ENCODE measurements at regions not wholly inside any gene's neighbourhood (a gene's known extent, or its start where the extent isn't known, plus 50 kb on each side); places are given as distances from the start of the nearest gene placed in this dataset.

GRCh38 chr15:53445531-53445930, 313.9 kb downstream of the WDR72 start:
- ATAC-seq, result no peak
- H3K27ac ChIP-seq, result no peak overlapping the region
- H3K4me2 ChIP-seq, result no peak overlapping the region
- WGBS (ENCODE audit: missing lambda C conversion rate), result 82% methylated on average over 7 of the region's 7 CpGs
- ChIA-PET POLR2A (no interaction called here), CTCF (no interaction called here)
- DNase-seq (ENCODE audit: low read depth in 1 of 2, low spot score in 1 of 2), result no peak
- no peak for TF ChIP-seq KDM5A (IDR thresholded peaks at IDR 0.05)
- TF ChIP-seq MYC (IDR thresholded peaks at IDR 0.05; ENCODE audit: borderline replicate concordance, low read length), result no peak
- TF ChIP-seq, protein P1, sequence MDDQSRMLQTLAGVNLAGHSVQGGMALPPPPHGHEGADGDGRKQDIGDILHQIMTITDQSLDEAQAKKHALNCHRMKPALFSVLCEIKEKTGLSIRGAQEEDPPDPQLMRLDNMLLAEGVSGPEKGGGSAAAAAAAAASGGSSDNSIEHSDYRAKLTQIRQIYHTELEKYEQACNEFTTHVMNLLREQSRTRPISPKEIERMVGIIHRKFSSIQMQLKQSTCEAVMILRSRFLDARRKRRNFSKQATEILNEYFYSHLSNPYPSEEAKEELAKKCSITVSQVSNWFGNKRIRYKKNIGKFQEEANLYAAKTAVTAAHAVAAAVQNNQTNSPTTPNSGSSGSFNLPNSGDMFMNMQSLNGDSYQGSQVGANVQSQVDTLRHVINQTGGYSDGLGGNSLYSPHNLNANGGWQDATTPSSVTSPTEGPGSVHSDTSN (IDR thresholded peaks at IDR 0.05), result no peak
- no peak for TF ChIP-seq SREBF2 (IDR thresholded peaks at IDR 0.05)
- TF ChIP-seq FOSL2 (IDR thresholded peaks at IDR 0.05), result no peak
- TF ChIP-seq FOSL2 (CRISPR knock-in tag; IDR thresholded peaks at IDR 0.05), result no peak
- TF ChIP-seq, protein P2, sequence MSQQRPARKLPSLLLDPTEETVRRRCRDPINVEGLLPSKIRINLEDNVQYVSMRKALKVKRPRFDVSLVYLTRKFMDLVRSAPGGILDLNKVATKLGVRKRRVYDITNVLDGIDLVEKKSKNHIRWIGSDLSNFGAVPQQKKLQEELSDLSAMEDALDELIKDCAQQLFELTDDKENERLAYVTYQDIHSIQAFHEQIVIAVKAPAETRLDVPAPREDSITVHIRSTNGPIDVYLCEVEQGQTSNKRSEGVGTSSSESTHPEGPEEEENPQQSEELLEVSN (IDR thresholded peaks at IDR 0.05; ENCODE audit: borderline replicate concordance, low read depth), result no peak
- no peak for TF ChIP-seq TP53 (CRISPR knock-in tag; IDR thresholded peaks at IDR 0.05)
- TF ChIP-seq SMC3 (IDR thresholded peaks at IDR 0.05), result no peak
- TF ChIP-seq CHD4 (IDR thresholded peaks at IDR 0.05; ENCODE audit: borderline replicate concordance), result no peak
- TF ChIP-seq PHF8 (IDR thresholded peaks at IDR 0.05; ENCODE audit: borderline replicate concordance, low read depth), result no peak
- TF ChIP-seq CBX2 (IDR thresholded peaks at IDR 0.05; ENCODE audit: borderline replicate concordance, low read depth), result no peak
- no peak for TF ChIP-seq HOXB13 (CRISPR knock-in tag; IDR thresholded peaks at IDR 0.05; ENCODE audit: low read depth)
- H3K4me3 ChIP-seq, result no peak overlapping the region
- H3K9me3 ChIP-seq, result no peaks in the 10 kb centered on the region
- FAIRE-seq, result no peak
- no peaks in the 10 kb centered on the region for H3K4me1 ChIP-seq

GRCh38 chr15:53437985-53438841, 321.2 kb downstream of the WDR72 start:
- H3K4me1 ChIP-seq, result no peaks in the 10 kb centered on the region
- FAIRE-seq (no peak), ATAC-seq (no peak), DNase-seq (ENCODE audit: low read depth in 1 of 2, low spot score in 1 of 2) (no peak)
- no peaks in the 10 kb centered on the region for H3K9me3 ChIP-seq
- no peak overlapping the region for H3K4me2 ChIP-seq
- ChIA-PET CTCF (interaction anchor here (1.5 kb wide), 1 partner anchor 241 kb away, joined by 3 read pairs; no protein-coding TSS in a partner anchor), POLR2A (no interaction called here)
- WGBS (ENCODE audit: missing lambda C conversion rate), result 66% methylated on average over 5 of the region's 5 CpGs
- TF ChIP-seq, protein P1 (IDR thresholded peaks at IDR 0.05), result no peak
- TF ChIP-seq KDM5A (IDR thresholded peaks at IDR 0.05) (no peak), HDAC2 (IDR thresholded peaks at IDR 0.05) (no peak), HOXA7 (CRISPR knock-in tag; IDR thresholded peaks at IDR 0.05) (no peak), POLR2AphosphoS2 (conservative IDR thresholded peaks at IDR 0.05; ENCODE audit: low read length) (no peak), RCOR1 (IDR thresholded peaks at IDR 0.05; ENCODE audit: low read depth, low read length) (no peak), CEBPB (IDR thresholded peaks at IDR 0.05) (no peak), SMC3 (IDR thresholded peaks at IDR 0.05) (no peak), SREBF2 (IDR thresholded peaks at IDR 0.05) (no peak), ZSCAN20 (CRISPR knock-in tag; IDR thresholded peaks at IDR 0.05) (no peak), HEYL (CRISPR knock-in tag; IDR thresholded peaks at IDR 0.05) (no peak), NPAS2 (CRISPR knock-in tag; IDR thresholded peaks at IDR 0.05; ENCODE audit: borderline replicate concordance) (no peak), EHMT2 (IDR thresholded peaks at IDR 0.05; ENCODE audit: low read depth) (no peak), BHLHE40 (IDR thresholded peaks at IDR 0.05; ENCODE audit: low read depth, low read length) (no peak), CTCF (IDR thresholded peaks at IDR 0.05) (no peak), EHF (CRISPR knock-in tag; IDR thresholded peaks at IDR 0.05) (no peak), TFCP2L1 (CRISPR knock-in tag; IDR thresholded peaks at IDR 0.05) (no peak)
- TF ChIP-seq, protein P3, sequence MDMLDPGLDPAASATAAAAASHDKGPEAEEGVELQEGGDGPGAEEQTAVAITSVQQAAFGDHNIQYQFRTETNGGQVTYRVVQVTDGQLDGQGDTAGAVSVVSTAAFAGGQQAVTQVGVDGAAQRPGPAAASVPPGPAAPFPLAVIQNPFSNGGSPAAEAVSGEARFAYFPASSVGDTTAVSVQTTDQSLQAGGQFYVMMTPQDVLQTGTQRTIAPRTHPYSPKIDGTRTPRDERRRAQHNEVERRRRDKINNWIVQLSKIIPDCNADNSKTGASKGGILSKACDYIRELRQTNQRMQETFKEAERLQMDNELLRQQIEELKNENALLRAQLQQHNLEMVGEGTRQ (IDR thresholded peaks at IDR 0.05), result no peak
- TF ChIP-seq, protein P4, sequence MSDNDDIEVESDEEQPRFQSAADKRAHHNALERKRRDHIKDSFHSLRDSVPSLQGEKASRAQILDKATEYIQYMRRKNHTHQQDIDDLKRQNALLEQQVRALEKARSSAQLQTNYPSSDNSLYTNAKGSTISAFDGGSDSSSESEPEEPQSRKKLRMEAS (IDR thresholded peaks at IDR 0.05), result no peak
- TF ChIP-seq, protein P5, sequence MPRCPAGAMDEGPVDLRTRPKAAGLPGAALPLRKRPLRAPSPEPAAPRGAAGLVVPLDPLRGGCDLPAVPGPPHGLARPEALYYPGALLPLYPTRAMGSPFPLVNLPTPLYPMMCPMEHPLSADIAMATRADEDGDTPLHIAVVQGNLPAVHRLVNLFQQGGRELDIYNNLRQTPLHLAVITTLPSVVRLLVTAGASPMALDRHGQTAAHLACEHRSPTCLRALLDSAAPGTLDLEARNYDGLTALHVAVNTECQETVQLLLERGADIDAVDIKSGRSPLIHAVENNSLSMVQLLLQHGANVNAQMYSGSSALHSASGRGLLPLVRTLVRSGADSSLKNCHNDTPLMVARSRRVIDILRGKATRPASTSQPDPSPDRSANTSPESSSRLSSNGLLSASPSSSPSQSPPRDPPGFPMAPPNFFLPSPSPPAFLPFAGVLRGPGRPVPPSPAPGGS (IDR thresholded peaks at IDR 0.05), result no peak
- no peak overlapping the region for H3K27ac ChIP-seq
- H3K4me3 ChIP-seq, result no peak overlapping the region
